ENCODE measurements at regions not wholly inside any gene's neighbourhood (a gene's known extent, or its start where the extent isn't known, plus 50 kb on each side); places are given as distances from the start of the nearest gene placed in this dataset.

DNA sequence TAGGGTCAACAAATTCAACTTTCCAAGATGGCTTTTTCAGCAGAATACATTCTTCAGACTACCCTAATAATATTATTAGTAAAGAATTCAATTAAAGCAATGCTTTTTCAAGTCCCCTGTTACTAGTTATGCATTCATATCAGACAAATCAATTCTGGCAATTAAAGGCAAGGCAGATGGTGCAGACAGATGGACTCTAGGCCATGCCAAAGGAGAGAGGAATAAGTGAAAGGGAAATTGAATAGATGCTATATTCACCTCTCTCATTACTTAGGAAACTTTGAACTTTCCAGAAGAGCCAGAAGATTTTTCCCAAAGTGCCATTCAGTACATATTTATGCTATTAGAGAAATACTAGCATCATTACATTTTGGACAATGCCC, 487.7 kb upstream of the RASGRP1 start:
- no peak for TF ChIP-seq ZNF274 (IDR thresholded peaks at IDR 0.05; ENCODE audit: low read depth, low read length)
- no peak overlapping the region for H3K4me3 ChIP-seq (ENCODE audit: low read length)

DNA sequence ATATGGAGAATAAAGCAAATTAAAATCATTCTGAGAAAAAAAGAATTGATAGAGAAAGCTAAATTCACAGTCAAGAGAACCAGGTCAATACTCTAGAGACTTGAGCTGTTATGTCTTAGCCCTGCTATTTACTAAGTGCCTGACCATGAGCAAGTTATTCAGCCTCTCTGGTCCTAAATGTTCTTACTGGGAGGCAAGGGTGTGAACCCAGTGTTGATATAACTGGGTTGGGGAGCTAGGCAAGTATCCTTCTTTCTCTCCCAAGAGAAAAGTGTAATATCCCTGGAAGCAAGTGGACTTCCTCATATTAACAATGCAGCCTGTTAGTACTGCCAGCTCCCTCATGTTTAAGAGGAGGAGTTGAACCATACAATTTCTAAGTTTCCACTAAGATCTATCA, 488.9 kb upstream of the RASGRP1 start:
- no peak overlapping the region for H3K4me3 ChIP-seq (ENCODE audit: low read length)
- TF ChIP-seq ZNF274 (IDR thresholded peaks at IDR 0.05; ENCODE audit: low read depth, low read length): no peak

DNA sequence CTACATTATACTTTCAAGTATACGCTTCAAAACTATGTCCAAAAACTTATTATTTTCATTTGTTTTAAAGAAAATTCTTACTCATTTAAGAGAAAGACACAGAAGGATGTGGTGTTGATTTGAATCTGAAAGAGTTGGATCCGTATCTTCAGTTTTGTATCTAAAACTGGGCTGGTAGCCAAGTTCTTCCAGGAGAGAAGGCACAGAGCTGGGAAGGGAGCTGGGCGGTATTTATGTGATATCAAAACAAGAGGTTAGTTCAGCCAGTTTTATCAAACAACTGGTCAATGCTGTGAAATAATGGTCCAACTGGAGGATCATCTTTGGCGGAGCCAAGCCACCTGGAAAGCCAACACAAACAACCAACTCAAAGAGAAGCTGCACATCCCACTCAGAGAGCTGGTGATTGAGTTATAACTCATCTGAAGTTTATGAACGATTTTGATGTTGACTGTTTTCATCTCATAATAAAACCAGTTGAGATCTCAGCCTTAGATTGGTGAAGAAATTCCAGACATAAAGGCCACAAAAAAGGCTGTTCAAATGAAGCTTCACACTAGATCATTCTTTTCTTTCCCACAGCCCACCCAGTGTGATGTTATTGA, 489.6 kb upstream of the RASGRP1 start:
- TF ChIP-seq ZNF274 (IDR thresholded peaks at IDR 0.05; ENCODE audit: low read depth, low read length): no peak
- H3K4me3 ChIP-seq (ENCODE audit: low read length): no peak overlapping the region

DNA sequence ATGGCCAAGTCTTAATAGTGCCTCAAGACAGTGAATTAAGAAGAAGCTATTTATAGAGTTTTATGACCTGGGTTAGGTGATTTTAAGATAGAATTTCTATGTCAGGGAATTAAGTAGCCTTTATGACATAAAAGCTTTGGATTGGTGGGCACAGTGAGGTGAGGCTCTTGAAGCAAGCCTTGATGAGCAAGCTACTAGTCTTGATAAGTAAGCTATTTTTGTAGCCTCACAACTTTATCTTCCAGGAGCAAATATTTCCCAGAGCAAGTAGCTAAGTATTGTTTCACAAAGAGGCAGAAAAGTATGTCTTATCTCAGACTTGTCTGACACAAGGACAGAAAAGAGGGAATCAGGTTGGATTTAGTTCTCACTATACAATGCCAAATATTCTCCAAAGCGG, 491.7 kb upstream of the RASGRP1 start:
- H3K4me3 ChIP-seq (ENCODE audit: low read length): no peak overlapping the region
- TF ChIP-seq ZNF274 (IDR thresholded peaks at IDR 0.05; ENCODE audit: low read depth, low read length): no peak

DNA sequence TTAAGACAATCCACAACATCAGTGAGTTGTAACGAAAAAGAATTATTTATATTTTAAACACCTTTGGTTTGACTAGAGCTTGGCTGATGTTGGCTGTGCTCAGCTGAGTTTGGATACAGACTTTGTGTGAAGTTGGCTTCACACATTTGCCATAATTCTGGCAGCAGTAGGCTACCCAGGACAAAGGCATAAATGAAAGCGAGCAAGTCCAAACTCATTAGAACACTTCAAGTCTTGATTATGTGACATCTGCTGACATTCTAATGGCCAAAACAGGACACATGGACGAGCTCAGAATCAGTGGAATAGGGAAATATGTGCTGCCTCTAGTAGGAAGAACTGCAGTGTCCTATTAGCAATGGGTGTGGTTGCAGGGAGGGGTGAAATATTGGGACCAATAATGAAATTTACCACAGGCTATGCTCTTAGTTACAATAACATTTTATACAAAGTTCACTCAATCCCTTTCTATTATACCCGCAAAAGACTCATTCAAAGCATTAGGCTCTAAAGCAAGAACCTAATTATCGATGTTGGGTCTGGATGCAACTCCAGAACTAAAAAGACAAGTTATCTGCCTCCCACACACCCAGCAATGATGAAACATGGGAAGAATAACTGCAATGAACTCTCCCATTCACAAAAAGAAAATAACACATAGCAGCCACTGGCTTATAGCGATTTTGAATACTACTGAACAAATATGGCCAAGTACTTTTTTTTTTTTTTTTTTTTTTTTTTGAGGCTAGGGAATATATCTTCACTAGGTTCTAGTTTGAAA, 493.9 kb upstream of the RASGRP1 start:
- no peak overlapping the region for H3K4me3 ChIP-seq (ENCODE audit: low read length)
- TF ChIP-seq ZNF274 (IDR thresholded peaks at IDR 0.05; ENCODE audit: low read depth, low read length): no peak

DNA sequence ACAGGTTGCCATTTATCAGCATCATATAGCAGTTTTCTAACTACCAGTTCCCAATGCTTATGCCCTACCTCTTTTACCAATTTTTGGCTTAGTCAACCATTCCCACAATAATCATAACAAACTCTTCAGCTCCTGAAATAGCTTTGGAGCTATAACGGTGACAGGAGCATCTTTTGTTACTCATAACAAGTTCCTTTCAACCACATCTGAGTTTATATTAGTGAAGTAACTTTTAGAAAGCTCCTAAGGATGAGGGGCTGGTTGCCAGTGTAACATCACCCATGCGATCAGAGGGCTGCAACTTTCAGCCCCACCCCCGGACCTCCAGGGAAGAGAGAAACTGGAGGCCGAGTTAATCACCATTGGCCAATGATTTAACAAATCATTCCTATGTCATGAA, 495.3 kb upstream of the RASGRP1 start:
- H3K4me3 ChIP-seq (ENCODE audit: low read length): no peak overlapping the region
- TF ChIP-seq ZNF274 (IDR thresholded peaks at IDR 0.05; ENCODE audit: low read depth, low read length): no peak

DNA sequence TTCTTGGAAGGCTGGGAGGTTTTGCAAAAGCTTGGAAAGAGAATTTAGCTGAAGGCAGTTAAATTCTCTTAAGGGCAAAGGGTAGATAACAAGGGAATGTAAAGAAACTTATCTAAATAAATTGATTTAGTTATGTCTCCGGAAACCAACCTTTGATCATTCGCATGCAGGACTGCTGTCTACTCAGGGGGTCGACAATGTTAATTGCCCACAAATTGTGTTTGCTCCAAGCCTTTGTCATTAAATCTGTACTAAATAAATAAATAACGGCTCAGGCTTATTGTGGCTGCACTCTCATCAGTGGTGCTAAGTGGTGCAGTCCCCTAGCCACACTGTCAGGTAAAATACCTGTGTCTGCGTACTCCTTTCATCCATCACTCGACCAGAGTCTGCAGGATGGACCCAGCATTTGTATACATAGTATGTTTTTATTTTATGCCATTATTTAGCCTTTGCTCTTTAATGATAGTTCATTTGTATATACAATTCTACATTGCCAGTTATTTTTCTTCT, 497.4 kb upstream of the RASGRP1 start:
- TF ChIP-seq ZNF274 (IDR thresholded peaks at IDR 0.05; ENCODE audit: low read depth, low read length): no peak
- no peak overlapping the region for H3K4me3 ChIP-seq (ENCODE audit: low read length)

DNA sequence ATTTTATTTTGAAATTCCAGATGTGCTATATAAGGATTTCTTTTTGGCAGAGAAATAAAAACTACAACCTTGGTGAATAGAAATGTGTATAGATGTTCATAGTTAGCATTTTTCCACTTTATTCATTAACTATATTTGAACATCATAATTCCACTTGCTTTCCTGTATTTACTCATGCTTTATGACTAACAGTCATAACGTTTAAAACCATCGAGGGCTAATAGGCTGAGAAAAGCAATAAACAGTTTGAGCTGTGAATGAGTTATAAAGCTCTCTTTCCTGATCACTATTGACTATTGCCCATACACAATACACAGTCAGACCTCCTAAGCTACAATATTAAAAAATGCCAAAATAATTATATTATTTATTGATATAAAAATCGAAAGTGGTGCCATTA, 502.1 kb upstream of the RASGRP1 start:
- H3K4me3 ChIP-seq (ENCODE audit: low read length): no peak overlapping the region

DNA sequence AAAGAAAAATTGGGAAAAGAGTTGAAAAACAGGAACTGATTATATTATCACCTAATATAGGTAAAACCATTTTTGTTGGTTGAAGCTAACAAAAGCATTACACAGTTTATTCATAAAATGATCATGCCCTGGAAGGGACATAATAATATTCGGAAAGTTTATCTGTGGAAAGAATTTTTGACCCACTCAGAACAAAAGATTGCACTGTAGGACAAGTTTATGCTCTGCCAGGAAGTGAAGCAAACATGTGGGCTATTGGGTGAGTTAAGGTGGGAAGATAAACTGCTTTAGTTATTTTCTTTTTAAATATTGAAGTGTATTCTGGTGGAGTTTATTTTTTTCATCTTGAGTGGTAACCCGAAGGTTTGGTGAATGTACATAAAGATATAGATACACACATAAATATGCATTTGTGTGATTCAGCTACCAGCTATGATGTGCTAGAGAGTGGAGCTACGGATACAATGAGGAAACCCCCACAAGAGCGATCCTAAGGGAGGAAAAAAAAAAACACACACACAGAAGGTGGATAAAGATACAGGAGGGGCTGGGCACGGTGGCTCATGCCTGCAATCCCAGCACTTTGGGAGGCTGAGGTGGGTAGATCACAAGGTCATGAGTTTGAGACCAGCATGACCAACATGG, 506.4 kb upstream of the THBS1 start:
- no peak overlapping the region for H3K4me3 ChIP-seq (ENCODE audit: low read length)
- TF ChIP-seq ZNF274 (IDR thresholded peaks at IDR 0.05; ENCODE audit: low read depth, low read length): no peak

More for the DNA sequence above, 502.1 kb upstream of the RASGRP1 start:
- TF ChIP-seq ZNF274 (IDR thresholded peaks at IDR 0.05; ENCODE audit: low read depth, low read length): no peak

DNA sequence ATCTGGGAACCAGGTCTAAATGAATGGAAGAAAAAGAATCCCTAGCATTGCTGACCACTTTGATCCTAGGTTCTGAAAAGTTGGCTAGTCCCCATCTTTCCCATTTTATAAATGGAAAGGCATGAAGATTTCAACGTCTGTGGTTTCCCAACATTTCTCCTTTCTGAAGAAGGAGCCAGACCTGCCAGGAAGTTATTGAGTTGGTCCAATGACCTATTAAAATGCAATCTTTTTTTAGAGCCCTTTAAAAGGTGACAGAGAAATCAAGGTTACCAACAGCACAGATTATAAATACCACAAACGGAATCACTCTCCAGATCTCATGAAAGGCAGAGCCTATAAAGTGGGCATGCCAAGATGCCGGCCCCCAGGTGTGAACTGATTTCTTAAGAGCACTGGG, 505.6 kb upstream of the THBS1 start:
- H3K4me3 ChIP-seq (ENCODE audit: low read length): no peak overlapping the region
- no peak for TF ChIP-seq ZNF274 (IDR thresholded peaks at IDR 0.05; ENCODE audit: low read depth, low read length)

DNA sequence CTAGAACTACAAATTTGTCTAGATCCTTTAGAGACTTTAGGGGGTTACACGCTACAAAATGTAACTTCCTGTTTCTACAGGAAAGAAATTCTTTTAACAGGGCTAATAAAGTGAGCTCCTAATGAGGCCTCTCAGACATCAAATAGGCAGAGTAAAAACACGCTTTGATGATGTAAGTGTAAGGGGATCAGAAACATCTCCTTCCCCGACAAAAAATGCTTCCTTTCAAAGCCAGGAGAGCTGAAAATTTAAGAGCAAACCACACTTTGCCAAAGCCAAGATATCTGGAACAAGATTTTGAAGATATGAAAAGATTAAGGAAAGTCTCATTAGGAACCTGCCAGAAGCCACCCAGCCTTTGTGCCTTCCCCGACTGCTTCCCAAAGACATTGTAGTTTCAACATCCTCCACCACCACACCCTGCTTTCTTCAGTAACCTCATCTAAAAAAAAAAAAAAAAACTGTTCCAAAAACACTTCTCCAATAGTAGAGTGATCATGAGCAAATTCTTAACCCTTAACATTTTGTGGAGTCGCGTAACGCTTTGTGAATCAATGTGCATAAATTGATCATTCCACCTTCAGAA, 505.0 kb upstream of the THBS1 start:
- TF ChIP-seq ZNF274 (IDR thresholded peaks at IDR 0.05; ENCODE audit: low read depth, low read length): no peak
- H3K4me3 ChIP-seq (ENCODE audit: low read length): no peak overlapping the region

DNA sequence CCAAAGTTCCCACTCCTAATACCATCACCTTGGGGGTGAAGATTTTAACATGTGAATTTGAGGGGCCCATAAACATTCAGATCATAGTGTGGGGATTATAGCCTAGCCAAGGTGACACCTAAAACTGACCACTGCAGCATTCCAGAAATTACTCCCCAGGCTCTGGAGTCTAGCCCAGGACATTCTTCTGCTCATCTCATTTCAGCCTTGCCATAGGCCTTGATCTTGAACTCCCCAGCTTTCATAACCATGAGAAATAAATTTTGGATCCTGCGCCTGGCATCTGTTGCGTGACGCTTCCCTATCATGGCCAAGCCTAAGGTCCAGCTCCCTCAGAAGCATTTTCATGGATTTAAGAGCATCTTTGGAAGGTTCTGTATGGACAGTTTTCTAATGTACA, 502.9 kb upstream of the THBS1 start:
- TF ChIP-seq ZNF274 (IDR thresholded peaks at IDR 0.05; ENCODE audit: low read depth, low read length): no peak
- H3K4me3 ChIP-seq (ENCODE audit: low read length): no peak overlapping the region

DNA sequence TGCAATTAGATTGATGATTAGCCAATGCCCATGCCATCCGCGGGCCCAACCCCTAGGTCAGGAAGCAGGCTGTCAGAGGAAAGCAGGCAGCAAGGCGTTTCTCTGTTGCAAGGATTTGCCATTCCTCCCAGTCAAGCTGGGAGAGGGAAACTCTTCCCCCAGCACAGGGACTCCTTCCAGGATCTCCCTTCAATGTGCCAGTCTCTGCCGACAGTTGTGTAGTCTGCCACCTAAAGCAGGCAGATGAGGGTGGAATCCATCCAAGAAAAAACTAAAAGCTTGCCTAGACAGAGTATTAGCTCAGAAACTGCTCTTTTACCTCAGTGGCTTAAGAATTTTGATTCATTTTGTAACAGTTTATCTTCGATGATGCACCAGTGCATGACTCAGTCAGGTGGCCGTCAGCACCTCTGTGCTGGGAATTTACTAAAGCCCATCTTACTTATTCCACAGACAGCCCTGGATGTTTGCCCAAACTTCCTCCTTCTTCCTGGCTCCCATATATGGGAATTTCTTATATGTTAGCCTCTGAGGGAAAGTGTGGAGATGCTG, 501.5 kb upstream of the THBS1 start:
- TF ChIP-seq ZNF274 (IDR thresholded peaks at IDR 0.05; ENCODE audit: low read depth, low read length): no peak
- H3K4me3 ChIP-seq (ENCODE audit: low read length): no peak overlapping the region

DNA sequence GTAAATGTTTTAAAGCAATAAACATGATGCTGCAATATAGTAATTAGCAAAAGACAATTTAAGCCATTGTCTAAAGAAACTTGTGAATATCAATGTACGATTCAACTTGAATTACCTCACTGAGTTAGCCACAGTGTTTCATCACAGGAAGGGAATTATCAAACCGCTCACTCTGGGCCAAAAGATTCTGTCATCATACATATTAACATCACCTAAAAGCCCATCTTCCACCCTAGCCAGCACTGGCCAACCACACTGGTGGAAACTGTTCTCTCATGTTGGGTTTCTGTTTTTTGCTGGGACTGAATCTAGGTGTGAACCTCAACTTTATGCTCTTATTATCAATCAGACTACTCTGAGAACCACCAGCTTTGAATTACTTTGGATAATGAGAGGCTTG, 497.7 kb upstream of the THBS1 start:
- TF ChIP-seq ZNF274 (IDR thresholded peaks at IDR 0.05; ENCODE audit: low read depth, low read length): no peak
- H3K4me3 ChIP-seq (ENCODE audit: low read length): no peak overlapping the region
